H1 (cell line): ENCODE measurements at regions not wholly inside any gene's neighbourhood (a gene's known extent, or its start where the extent isn't known, plus 50 kb on each side); places are given as distances from the start of the nearest gene placed in this dataset.

Experiments used
- ASH2L ChIP-seq: fragments of 200-600, 300-600 bp; sonication (generic); IDR thresholded peaks from one replicate; pipeline ENCODE4 v1.7.1; 2017; ENCODE audit warnings: low read length
- BACH1 ChIP-seq: IDR thresholded peaks from 2 replicates; pipeline ENCODE4 v1.6.1; 2012; ENCODE audit warnings: low read length, improper control_type of control experiment
- CEBPB ChIP-seq: IDR thresholded peaks from 2 replicates; pipeline ENCODE4 v1.6.1; 2012; ENCODE audit warnings: low read depth, low read length
- HDAC2 ChIP-seq, 2 experiments: fragments of 300-600 bp in 1 of 2; sonication (generic) in 1 of 2; IDR thresholded peaks; 2 replicates each; pipeline ENCODE4 v1.6.1; 2011 to 2012; ENCODE audit warnings: low read depth in 2 of 2, low read length in 2 of 2, mild to moderate bottlenecking in 2 of 2, moderate library complexity in 2 of 2, borderline replicate concordance in 1 of 2, inconsistent platforms in 1 of 2
- KDM1A ChIP-seq: fragments of 200-600, 300-600 bp; sonication (generic); IDR thresholded peaks from 2 replicates; pipeline ENCODE4 v1.7.1; 2016; ENCODE audit warnings: mild to moderate bottlenecking, low read length, borderline replicate concordance
- POU5F1 ChIP-seq: IDR thresholded peaks from 2 replicates; pipeline ENCODE4 v1.6.1; 2011; ENCODE audit warnings: low read depth, mild to moderate bottlenecking, low read length, moderate library complexity
- SP1 ChIP-seq: IDR thresholded peaks from 2 replicates; pipeline ENCODE4 v1.6.1; 2011; ENCODE audit warnings: low read depth, low read length
- TAF1 ChIP-seq: IDR thresholded peaks from 2 replicates; pipeline ENCODE4 v1.6.1; 2011; ENCODE audit warnings: mild to moderate bottlenecking, low read depth, low read length
- ZNF274 ChIP-seq: IDR thresholded peaks from 2 replicates; pipeline ENCODE4 v1.7.0; 2012; ENCODE audit warnings: low read length, borderline replicate concordance; ENCODE audit errors: extremely low read depth
- TF ChIP-seq, protein P1 (sequence below): fragments of 300-600 bp; sonication (generic); IDR thresholded peaks from 2 replicates; pipeline ENCODE4 v1.7.1; 2012; ENCODE audit warnings: low read length, moderate library complexity, mild to moderate bottlenecking, inconsistent platforms; ENCODE audit not compliant: insufficient replicate concordance

DNA sequence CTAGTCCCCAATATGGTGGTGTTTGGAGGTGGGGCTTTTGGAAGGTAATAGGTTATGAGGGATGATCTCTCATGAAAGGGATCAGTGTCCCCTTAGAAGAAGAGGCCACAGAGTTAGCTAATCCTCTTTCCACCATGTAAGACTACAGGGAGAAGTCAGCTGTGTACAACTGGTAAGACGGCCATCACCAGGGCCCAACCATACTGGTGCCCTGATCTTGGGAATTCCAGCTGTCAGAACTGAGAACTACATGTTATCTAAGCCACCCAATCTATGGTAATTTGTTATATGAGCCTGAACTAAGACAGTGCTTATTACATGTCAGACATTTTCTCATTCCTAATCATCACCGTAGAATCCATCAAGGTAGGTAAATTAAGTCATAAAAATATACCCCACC lies 77.7 kb upstream of the ZNF217 start (continued):
- TF ChIP-seq, protein P1, sequence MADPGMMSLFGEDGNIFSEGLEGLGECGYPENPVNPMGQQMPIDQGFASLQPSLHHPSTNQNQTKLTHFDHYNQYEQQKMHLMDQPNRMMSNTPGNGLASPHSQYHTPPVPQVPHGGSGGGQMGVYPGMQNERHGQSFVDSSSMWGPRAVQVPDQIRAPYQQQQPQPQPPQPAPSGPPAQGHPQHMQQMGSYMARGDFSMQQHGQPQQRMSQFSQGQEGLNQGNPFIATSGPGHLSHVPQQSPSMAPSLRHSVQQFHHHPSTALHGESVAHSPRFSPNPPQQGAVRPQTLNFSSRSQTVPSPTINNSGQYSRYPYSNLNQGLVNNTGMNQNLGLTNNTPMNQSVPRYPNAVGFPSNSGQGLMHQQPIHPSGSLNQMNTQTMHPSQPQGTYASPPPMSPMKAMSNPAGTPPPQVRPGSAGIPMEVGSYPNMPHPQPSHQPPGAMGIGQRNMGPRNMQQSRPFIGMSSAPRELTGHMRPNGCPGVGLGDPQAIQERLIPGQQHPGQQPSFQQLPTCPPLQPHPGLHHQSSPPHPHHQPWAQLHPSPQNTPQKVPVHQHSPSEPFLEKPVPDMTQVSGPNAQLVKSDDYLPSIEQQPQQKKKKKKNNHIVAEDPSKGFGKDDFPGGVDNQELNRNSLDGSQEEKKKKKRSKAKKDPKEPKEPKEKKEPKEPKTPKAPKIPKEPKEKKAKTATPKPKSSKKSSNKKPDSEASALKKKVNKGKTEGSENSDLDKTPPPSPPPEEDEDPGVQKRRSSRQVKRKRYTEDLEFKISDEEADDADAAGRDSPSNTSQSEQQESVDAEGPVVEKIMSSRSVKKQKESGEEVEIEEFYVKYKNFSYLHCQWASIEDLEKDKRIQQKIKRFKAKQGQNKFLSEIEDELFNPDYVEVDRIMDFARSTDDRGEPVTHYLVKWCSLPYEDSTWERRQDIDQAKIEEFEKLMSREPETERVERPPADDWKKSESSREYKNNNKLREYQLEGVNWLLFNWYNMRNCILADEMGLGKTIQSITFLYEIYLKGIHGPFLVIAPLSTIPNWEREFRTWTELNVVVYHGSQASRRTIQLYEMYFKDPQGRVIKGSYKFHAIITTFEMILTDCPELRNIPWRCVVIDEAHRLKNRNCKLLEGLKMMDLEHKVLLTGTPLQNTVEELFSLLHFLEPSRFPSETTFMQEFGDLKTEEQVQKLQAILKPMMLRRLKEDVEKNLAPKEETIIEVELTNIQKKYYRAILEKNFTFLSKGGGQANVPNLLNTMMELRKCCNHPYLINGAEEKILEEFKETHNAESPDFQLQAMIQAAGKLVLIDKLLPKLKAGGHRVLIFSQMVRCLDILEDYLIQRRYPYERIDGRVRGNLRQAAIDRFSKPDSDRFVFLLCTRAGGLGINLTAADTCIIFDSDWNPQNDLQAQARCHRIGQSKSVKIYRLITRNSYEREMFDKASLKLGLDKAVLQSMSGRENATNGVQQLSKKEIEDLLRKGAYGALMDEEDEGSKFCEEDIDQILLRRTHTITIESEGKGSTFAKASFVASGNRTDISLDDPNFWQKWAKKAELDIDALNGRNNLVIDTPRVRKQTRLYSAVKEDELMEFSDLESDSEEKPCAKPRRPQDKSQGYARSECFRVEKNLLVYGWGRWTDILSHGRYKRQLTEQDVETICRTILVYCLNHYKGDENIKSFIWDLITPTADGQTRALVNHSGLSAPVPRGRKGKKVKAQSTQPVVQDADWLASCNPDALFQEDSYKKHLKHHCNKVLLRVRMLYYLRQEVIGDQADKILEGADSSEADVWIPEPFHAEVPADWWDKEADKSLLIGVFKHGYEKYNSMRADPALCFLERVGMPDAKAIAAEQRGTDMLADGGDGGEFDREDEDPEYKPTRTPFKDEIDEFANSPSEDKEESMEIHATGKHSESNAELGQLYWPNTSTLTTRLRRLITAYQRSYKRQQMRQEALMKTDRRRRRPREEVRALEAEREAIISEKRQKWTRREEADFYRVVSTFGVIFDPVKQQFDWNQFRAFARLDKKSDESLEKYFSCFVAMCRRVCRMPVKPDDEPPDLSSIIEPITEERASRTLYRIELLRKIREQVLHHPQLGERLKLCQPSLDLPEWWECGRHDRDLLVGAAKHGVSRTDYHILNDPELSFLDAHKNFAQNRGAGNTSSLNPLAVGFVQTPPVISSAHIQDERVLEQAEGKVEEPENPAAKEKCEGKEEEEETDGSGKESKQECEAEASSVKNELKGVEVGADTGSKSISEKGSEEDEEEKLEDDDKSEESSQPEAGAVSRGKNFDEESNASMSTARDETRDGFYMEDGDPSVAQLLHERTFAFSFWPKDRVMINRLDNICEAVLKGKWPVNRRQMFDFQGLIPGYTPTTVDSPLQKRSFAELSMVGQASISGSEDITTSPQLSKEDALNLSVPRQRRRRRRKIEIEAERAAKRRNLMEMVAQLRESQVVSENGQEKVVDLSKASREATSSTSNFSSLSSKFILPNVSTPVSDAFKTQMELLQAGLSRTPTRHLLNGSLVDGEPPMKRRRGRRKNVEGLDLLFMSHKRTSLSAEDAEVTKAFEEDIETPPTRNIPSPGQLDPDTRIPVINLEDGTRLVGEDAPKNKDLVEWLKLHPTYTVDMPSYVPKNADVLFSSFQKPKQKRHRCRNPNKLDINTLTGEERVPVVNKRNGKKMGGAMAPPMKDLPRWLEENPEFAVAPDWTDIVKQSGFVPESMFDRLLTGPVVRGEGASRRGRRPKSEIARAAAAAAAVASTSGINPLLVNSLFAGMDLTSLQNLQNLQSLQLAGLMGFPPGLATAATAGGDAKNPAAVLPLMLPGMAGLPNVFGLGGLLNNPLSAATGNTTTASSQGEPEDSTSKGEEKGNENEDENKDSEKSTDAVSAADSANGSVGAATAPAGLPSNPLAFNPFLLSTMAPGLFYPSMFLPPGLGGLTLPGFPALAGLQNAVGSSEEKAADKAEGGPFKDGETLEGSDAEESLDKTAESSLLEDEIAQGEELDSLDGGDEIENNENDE = no peak
- TF ChIP-seq ZNF274 = no peak
- no peak for TF ChIP-seq KDM1A
- no peak for TF ChIP-seq HDAC2 (IDR thresholded peaks at IDR 0.05; ENCODE audit: borderline replicate concordance in 1 of 2, low read depth in 2 of 2, low read length in 2 of 2)
- no peak for TF ChIP-seq POU5F1
- TF ChIP-seq SP1 = no peak
- TF ChIP-seq ASH2L = no peak
- TF ChIP-seq TAF1 = no peak
- no peak for TF ChIP-seq BACH1
- no peak for TF ChIP-seq CEBPB
- TF ChIP-seq, all 59 proteins: peak for 0
